NCI-H1694 treated with DMSO at 0.1 percent for 48 hours (cell line): ENCODE measurements at regions not wholly inside any gene's neighbourhood (a gene's known extent, or its start where the extent isn't known, plus 50 kb on each side); places are given as distances from the start of the nearest gene placed in this dataset.
"Not testable (repeated sequence)": the region's sequence is repeated elsewhere in the genome, so short reads cannot be mapped to it uniquely, and the experiment has no call there.

ENCODE experiments used
- DNase-seq: peaks from one replicate; lab custom pipeline; 2025; lab: John Stamatoyannopoulos, UW

DNA sequence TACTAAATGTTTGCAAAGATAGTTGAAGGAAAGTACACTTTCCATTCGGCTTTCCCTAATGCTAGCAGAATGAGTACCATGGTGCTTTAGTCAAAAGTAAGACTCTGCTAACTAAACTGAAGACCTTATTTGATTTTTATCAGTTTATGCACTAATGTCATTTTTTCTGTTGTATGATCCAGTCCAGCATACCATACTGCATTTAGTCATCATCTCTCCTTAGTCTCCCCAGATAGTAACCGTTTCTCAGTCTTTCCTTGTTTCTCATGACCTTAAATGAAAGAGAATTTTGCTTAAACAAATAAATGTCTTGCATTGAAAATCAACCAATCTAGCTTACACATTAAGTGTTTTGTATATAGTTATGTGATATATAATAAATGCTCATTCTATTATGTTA, 529.5 kb upstream of the SEMA3D start:
- DNase-seq: no peak

DNA sequence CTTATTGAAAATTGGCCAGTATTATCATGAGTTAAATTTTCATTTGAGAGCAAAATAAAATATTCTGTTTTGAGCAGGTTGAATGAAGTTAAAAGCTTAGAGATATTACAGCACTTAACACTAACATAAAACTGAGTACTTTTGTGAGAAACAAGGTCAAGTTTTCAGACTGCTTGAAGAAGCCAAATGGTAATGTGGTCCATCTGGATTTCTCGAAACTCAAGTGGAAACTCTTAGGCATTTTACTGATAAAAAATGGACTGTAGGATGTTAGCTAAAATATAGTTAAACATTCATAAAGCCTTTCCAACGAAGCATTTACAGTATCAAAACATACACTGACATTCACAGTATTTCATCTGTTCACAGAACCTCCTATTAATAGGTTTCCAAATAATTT, 528.1 kb upstream of the SEMA3D start:
- no peak for DNase-seq

DNA sequence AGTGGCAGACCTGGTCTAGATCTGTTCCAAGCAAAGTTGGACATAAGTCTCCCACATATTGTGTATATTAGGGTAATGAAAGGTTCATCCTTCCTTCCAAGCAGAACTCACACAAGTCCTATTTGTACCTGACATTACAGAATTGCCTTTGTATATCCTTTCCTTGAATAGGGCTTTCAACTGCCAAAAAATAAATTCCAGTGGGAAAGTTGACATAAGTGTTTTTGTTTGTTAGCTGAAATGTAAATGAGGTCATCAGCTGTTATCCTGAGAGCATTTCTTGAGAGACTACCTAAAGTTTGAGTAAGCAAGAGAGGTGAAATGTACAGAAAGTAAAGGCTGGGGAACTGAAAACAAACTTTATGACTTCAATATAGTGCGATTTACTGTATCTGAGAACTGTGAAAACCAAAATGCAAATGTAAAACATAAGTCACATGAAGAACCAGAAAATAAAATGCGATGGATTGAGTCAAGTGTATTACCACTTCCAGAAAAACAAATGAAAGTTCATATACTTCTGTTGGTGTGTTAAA, 527.3 kb upstream of the SEMA3D start:
- DNase-seq: no peak

DNA sequence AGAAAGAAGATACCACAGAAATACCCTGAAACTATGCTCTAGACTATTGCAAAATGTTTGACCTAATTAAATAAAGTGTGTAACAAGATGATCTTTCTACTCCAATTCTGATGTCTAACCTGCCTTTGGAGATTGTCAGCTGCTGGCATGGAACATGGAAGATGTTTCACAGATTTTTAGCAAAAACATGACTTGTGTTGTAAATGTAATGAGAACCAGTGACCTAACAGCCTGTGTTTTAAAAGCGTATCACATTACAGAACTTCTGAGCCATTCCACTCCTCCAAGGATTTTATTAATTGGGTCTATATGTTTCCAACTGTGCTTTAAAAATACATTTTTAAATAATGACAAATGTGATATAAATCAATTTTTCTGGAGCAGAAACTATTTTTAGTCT, 526.3 kb upstream of the SEMA3D start:
- DNase-seq: no peak

DNA sequence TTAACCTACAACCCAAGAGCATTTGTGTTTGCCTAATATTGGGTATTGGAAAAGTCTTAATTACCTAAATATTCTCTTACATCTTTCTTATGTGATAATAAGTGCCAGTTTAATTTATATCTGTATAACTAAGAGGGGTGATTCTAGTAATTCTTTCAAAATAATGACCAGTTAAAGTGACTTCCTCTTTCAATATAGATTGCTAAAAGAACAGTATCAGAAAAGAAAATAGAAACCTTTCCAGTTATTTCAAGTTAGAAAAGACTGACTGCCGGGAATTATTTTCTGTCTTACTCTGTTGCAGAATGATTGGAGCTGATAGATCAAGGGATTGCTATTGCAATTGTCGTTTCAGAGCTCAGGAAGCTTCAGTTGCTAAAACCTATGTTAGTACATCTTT, 525.0 kb upstream of the SEMA3D start:
- DNase-seq: no peak

DNA sequence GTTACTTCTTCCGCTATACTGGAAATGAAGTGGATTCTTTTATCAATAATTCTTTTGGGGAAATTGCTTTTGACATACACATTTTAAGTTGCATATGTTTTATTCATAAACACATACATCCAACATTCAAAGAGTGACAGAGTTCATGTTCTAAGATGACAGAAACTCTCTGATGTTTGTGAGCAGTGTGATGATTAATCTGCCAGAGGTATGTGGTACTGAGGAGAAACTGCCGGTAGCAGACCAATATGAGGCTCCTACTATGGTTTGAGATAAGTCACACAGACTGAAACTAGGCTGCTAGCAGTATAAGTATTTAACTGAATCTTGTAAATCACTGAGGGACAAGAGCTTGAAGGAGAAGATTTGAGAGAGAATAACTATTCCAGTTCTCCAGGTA, 524.1 kb upstream of the SEMA3D start:
- no peak for DNase-seq

DNA sequence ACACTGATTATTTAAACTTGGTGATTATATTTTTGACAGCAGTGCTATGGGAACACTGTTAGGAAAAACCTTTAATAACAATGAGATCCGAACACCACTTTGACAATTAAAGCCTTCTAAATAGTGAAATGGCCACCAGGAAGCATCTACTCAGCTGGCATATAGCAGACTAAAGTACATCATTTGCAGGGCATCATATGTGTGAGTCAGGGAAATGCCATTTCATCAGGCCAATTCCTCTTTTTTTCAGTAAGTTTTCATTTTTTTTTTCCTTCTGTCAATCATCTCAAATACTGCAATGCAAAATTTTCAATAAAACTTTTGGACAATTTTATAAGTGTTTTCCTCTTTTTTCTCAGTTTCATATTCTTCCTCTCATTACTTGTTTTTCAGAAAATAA, 521.4 kb upstream of the SEMA3D start:
- no peak for DNase-seq

DNA sequence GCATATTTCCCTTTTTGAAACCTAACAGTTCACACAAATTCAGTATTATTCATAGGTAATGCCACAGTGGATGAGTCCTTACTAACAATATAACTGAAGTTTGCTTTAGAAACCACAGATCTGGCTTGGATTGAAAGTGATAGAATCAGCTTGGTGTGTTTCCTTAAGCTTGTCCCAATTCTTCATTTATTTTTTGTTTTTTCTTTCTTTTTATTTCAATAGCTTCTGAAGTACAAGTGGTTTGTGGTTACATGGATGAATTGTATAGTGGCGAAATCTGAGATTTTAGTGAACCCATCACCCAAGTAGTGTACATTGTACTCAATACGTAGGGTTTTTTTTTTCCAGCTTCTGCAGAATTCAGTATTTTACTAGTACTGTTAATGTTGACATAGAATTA, 518.2 kb upstream of the SEMA3D start:
- no peak for DNase-seq

DNA sequence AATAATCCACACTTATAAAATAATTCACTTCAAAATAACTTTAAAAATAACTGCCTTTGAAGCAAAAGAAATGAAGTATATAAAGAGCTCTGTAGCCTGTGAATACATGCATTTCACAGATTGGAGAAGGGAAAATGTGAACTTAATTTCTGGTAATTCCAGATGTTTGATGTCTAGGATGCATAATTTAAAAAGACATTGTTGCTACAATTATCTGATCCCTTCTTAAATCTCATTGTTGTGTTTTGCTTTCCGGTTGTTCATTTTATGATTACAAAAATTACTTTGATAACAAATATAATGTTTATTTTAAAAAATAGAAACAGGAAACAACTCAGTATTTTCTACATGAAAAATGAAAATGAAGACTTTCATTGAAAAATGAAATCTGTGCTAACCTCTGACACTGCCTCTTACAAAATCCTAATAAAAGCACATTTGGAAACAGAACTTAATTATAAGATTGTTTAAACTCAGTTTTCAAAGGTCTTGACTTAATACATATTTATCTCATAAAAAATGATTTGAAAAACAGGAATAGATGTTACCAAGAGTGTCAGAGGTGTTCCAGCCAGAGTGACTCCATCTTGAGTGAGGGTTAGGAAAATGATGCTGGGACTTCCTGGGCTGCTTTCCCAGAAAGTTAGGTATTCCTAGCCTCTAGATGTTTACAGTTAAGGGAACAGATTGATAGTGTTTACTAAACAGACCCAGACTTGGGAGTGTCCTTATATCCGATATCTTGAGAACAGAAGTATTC, 516.6 kb upstream of the SEMA3D start:
- no peak for DNase-seq

DNA sequence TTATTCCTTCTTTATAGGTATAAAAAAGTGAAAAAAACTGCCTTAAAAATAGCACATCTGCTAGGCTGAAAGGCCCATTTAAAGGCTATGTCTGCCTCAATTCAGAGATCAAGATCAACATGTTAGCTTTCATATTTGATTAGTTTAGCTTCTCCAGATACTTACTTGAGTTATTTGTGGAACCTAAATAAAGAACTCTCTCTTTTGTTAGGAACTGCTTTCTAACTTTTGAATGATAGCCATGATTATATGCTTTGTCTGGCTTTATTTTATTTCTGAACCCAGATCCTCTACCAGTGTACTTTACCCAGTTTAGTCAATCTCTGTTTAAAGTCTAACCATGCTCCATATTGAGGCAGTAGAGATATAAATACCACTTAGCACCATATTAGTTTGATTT, 515.5 kb upstream of the SEMA3D start:
- DNase-seq: no peak

DNA sequence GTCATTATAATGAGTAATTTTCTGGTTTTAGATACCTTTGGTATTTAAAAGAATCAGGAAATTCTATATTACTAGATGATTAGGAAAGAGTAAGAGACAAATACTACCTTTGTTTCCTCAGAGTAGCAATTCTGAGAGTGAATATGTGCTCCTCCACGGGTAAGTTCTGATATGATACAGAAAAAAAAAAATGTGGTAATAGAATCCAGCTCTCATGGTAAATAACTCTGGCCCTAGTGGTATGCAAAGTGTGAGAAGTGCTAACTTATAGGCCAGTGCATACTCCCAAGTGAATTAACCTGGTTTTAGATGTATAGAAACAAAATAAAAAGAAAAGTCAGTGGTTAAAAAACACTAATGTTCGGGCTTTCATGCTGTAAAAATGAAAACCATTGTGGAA, 512.6 kb upstream of the SEMA3D start:
- DNase-seq: no peak

DNA sequence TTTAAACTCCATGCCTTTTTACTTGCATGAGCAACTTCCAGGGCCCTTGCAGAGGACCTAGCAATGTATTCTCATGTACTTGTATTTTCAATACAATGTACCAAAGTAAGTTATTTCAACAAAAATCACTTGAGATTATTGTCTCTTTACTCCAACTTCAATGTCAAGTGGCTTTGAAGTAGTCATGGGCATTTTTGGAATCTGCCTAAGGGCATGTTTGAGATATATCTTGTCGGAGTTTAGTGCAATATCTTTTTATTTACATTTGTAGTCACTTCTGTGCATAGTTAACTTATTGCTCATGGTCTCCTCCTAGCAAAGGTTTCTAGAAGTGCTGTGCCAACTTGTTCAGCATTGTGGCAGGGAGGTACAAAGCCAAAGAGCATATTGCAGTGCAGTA, 508.7 kb upstream of the SEMA3D start:
- no peak for DNase-seq

DNA sequence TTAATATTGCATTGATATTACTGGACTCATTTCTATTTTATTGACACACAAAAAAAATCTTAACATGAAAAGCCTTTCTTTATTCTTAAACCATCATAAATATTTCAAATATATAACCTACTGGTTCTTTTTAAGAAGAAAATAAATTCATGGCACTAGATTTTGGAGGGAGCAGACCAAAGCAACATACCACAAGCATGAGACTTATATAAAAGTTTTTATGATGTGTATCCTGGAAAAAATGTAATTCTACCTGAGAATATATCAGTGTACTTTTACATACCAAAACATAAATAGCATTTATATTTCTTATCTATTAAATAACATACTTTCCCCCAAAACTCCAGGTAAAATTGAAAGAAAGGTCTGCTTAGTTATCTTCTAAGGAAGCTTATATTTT, 508.2 kb upstream of the SEMA3D start:
- DNase-seq: no peak

DNA sequence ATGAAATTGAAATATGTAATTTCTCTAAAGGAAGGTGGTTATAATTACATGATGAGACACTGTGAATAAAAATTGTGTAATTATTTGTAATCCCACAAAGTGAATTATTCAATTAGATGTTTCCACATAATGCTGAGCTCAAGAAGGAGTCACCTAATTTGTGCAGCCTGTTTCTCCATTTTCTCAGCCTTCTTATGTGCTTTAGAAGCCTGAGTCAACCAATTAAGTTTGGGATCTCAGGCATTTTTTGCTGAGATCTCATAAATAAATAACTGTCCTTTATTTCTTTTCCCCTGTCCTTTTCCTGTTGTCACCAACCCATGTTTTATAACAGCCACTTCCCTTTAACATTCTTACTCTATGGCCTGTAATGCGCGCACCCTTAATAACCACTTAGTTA, 506.5 kb upstream of the SEMA3D start:
- no peak for DNase-seq

DNA sequence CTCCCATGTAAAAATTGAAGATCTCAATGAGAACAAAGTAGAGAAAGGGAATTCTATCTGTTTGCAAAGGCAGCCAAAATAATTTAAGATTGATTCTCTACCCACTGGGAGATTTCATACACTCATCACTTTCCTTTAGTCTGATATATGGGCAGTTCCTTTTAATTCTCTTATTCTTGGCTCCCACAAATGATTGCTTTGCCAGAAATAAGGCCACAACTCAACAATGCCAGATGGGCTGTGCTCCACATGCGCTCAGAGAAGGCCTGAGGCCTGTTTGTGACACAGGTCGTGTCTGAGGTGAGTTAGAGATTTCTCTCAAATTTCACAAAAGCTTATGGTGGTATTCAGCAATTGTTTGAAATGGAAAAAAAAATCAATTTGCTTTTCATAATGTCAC, 501.9 kb upstream of the SEMA3D start:
- DNase-seq: peak; percentile 35

DNA sequence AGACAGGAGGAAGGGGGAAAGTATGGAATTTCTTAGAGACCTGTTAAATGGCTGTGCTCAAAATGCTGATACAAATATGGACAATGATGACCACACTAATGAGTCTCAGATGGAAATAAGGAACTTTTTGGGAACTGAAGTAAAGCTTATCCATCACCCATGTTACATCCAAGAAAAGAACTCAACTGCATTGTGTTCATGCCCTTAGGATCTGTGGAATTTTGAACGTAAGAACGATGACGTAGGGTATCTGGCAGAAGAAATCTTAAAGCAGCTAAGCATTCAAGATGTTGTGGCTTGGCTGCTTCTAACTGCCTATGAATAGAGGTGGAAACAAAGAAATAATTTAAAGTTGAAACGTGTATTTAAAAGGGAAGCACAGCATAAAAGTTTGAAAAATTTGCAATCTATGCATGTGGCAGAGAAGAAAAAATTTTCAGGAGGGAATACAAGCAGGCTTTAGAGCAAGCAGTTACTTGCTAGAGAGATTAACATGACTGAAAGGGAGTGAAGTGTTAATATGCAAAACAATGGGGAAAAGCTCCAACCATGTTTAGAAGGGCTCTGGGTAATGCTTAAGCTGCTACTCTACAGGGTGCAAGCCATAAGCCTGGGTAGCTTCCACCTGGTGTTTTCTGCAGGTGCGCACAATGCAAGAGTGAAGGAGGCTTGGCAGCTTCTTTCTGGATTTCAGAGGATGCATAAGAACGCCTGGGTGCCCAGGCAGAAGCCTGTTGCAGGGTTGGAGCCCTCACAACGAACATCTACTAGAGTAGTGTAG, 499.7 kb upstream of the SEMA3D start:
- no peak for DNase-seq

DNA sequence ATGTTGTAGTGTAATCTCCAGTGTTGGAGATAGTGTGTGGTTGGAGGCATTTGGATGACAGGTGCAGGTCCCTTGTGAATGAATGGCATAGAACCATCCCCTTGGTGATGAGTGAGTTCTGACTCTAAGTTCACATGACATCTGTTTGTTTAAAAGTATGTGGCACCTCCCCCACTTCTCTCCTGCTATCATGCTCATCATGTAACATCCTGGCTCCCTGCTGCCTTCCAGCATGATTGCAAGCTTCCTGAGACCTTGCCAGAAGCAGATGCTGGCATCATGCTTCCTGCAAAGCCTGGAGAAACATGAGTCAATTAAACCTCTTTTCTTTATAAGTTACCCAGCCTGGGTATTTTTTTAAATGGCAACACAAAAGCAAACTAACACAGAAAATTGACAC, 499.0 kb upstream of the SEMA3D start:
- no peak for DNase-seq

DNA sequence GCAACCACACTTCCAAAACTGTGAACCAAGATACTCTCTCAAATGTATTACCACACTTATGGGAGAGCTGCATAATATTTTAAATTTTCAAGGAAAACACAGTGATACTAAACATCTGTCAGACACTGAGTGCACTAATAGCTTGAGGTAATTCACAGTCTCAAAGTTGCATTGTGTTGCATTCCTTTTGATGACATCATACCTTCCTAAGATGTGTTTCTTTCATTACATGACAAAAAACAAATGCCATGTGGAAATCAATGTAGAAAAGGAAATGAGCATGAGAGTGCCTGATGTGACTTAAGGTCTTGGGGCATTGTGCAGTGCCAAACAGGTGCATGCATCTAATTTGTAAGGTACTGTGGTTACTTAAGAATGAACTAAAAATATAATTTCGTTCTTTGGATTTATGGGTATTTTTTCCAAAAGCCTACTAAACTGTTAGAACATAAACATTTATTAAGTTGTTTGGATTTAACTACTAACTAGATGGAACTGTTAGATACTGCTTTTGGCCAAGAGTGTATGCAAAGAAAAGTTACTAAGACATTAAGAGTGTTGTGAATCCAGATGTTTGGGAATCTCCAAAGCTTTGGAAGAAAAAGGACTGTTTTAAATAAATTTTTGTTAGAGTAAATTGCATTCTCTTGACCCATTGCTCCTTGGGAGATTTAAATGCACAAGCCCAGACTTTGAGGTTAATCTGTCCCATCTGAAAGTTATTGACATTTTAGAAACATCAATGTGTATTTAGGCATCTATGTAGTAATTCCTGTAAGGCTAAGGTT, 496.2 kb upstream of the SEMA3D start:
- DNase-seq: no peak

DNA sequence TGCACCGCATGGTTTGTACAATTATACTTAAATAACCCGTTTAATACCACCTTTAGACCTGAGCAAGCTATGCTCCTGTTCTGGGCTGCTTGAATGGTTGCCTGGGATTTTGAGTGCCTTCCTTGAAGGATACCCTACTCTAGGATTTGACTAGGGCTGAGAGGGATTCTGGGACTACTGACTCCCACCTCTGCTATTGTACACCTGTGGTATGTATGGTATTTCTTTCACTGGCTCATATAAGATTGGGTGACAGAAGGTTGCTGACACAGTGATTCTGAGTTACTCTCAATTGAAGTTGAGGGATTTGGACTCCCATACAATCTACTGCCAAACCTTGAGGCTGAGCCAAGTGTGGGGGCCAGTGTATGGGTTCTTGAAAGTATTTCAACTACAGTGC, 494.4 kb upstream of the SEMA3D start:
- DNase-seq: no peak

DNA sequence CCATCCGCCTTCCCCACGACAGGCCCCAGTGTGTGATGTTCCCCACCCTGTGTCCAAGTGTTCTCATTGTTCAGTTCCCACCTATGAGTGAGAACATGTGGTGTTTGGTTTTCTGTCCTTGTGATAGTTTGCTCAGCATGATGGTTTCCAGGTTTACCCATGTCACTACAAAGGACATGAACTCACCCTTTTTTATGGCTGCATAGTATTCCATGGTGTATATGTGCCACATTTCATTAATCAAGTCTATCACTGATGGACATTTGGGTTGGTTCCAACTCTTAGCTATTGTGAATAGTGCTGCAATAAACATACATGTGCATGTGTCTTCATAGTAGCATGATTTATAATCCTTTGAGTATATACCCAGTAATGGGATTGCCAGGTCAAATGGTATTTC, 488.2 kb upstream of the SEMA3D start:
- not testable (repeated sequence) for DNase-seq

DNA sequence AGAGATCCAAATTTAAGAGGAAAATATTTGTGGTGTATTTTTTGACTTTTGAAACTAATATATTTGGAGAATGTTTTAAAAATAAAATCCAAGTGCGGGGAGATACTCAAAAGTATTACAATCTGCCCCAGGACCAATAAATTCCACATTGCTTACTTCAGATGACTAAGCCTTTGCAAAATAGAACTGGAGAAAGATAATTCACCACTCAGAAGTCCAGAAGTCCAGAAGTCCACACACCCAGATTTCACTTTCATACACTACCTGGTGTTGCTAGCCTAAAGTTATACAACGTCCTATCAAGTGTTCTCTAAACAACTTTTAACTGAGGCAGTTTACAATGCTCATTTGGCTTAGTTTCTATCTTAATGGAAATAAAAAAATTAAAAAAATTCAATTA, 487.0 kb upstream of the SEMA3D start:
- DNase-seq: no peak

DNA sequence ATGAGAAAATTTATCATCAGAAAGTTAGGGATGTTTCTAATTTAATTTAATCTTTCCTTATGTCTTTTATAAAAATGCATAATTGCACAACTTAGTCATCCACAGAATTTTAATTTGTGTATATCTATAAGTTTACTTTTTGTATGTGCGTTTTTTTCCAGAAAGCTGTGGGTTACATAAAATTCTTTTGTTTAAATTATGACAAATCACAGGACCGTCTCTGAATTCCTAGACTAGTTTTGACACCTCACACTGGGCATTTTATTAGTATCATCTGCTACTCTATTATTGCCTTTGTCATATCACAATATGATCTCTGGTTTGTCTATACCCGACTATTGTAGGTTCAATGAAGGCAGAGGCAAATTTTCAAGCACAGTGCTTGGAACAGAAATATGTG, 482.4 kb upstream of the SEMA3D start:
- no peak for DNase-seq

DNA sequence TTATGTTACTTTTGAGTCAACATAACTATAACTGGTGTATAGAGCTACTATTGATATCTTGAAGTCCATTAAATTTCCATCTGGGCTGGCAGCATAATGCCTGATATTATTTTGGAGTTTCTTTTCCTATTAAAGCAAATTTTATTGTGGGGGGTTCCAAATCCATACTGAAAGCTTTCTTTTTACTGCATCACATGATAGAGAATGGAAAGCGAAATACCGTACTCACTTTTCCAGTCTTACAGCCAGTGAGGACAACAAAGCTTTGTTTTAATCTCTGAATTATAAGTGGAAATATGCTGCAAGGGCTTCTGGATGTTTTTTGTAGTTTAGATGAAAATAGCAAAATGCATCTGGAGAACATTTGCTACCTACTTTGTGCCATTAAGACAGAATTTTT, 477.5 kb upstream of the SEMA3D start:
- DNase-seq: no peak
